Endodermal cell (in vitro differentiated cells): ENCODE measurements at regions not wholly inside any gene's neighbourhood (a gene's known extent, or its start where the extent isn't known, plus 50 kb on each side); places are given as distances from the start of the nearest gene placed in this dataset.

Experiments used
- DNase-seq: peaks from one replicate; pipeline ENCODE4 v3.0.0-alpha.2; 2017
- H3K27ac ChIP-seq: 2 replicates; pipeline ENCODE4 v1.5.1; 2013; ENCODE audit warnings: mild to moderate bottlenecking, low read depth, low read length, moderate library complexity
- H3K27me3 ChIP-seq: 2 replicates; pipeline ENCODE4 v1.6.1; 2013; ENCODE audit warnings: mild to moderate bottlenecking, low read length, moderate library complexity; ENCODE audit not compliant: insufficient read depth, control insufficient read depth, poor library complexity, severe bottlenecking
- H3K36me3 ChIP-seq: 2 replicates; pipeline ENCODE4 v1.7.0; 2013; ENCODE audit warnings: mild to moderate bottlenecking, low read length, moderate library complexity; ENCODE audit not compliant: control insufficient read depth, insufficient read depth
- H3K4me1 ChIP-seq: one replicate; pipeline ENCODE4 v1.7.0; 2013; ENCODE audit warnings: low read length; ENCODE audit not compliant: control insufficient read depth, insufficient read depth
- H3K4me3 ChIP-seq: 2 replicates; pipeline ENCODE4 v1.5.1; 2013; ENCODE audit warnings: mild to moderate bottlenecking, low read length, moderate library complexity
- H3K9ac ChIP-seq: 2 replicates; pipeline ENCODE4 v1.6.1; 2013; ENCODE audit warnings: mild to moderate bottlenecking, low read length, moderate library complexity; ENCODE audit not compliant: poor library complexity, severe bottlenecking; ENCODE audit errors: extremely low read depth
- H3K9me3 ChIP-seq: 2 replicates; pipeline ENCODE4 v1.6.1; 2013; ENCODE audit warnings: mild to moderate bottlenecking, low read length, moderate library complexity; ENCODE audit not compliant: control insufficient read depth
- H3K27ac Mint-ChIP-seq: 2 replicates; pipeline ENCODE4 v1.8.0; 2020; ENCODE audit warnings: mixed read lengths
- H3K27me3 Mint-ChIP-seq: 2 replicates; pipeline ENCODE4 v1.8.0; 2021; ENCODE audit warnings: mild to moderate bottlenecking, mixed read lengths; ENCODE audit not compliant: insufficient read depth
- H3K36me3 Mint-ChIP-seq: 2 replicates; pipeline ENCODE4 v1.8.0; 2020; ENCODE audit warnings: low read depth, mixed read lengths
- H3K4me1 Mint-ChIP-seq: 2 replicates; pipeline ENCODE4 v1.8.0; 2020; ENCODE audit warnings: mixed read lengths
- H3K4me3 Mint-ChIP-seq: 2 replicates; pipeline ENCODE4 v1.8.0; 2020; ENCODE audit warnings: mild to moderate bottlenecking, moderate library complexity, mixed read lengths
- H3K9me3 Mint-ChIP-seq: 2 replicates; pipeline ENCODE4 v1.8.0; 2020; ENCODE audit warnings: mild to moderate bottlenecking, mixed read lengths
- WGBS, 2 experiments: methylation state at CpG; one replicate each; pipeline versions ENCODE4 v1.1.5 to v1.1.7; 2013; ENCODE audit warnings: missing lambda C conversion rate in 2 of 2, mixed read lengths in 1 of 2; ENCODE audit not compliant: insufficient coverage in 1 of 2, insufficient read length in 1 of 2; 5-methylcytosine and 5-hydroxymethylcytosine counted together
- TF ChIP-seq, protein P1 (sequence below): fragments of 200-600 bp; sonication (generic); conservative IDR thresholded peaks from 2 replicates; pipeline ENCODE4 v1.5.0; 2021; ENCODE audit warnings: antibody characterized with exemption, mild to moderate bottlenecking

- H3K4me3 ChIP-seq, result no peak overlapping the region
- Mint-ChIP-seq H3K9me3 (no peaks in the 10 kb centered on the region), H3K36me3 (no peaks in the 10 kb centered on the region), H3K27ac (no peak overlapping the region), H3K4me1 (peaks cover 1% of the 10 kb centered on the region), H3K4me3 (no peak overlapping the region), H3K27me3 (peaks cover 5% of the 10 kb centered on the region)
- no peak overlapping the region for H3K27ac ChIP-seq
- no peak overlapping the region for H3K9ac ChIP-seq
- peaks cover 6% of the 10 kb centered on the region for H3K9me3 ChIP-seq
- H3K27me3 ChIP-seq, result no peaks in the 10 kb centered on the region
- WGBS, 2 experiments, result 80 to 88% methylated on average over 5 of the region's 5 CpGs
- DNase-seq, result no peak
- no peaks in the 10 kb centered on the region for H3K4me1 ChIP-seq
- TF ChIP-seq, protein P1, sequence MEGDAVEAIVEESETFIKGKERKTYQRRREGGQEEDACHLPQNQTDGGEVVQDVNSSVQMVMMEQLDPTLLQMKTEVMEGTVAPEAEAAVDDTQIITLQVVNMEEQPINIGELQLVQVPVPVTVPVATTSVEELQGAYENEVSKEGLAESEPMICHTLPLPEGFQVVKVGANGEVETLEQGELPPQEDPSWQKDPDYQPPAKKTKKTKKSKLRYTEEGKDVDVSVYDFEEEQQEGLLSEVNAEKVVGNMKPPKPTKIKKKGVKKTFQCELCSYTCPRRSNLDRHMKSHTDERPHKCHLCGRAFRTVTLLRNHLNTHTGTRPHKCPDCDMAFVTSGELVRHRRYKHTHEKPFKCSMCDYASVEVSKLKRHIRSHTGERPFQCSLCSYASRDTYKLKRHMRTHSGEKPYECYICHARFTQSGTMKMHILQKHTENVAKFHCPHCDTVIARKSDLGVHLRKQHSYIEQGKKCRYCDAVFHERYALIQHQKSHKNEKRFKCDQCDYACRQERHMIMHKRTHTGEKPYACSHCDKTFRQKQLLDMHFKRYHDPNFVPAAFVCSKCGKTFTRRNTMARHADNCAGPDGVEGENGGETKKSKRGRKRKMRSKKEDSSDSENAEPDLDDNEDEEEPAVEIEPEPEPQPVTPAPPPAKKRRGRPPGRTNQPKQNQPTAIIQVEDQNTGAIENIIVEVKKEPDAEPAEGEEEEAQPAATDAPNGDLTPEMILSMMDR, result no peak
- H3K36me3 ChIP-seq, result no peaks in the 10 kb centered on the region
These were observed 112.0 kb downstream of the NPIPB5 start for GRCh38 chr16:22622703-22623102.

GRCh38 chr16:22623351-22623781 is 112.7 kb downstream of the NPIPB5 start:
- no peak overlapping the region for H3K27ac ChIP-seq
- H3K9ac ChIP-seq, result no peak overlapping the region
- no peaks in the 10 kb centered on the region for H3K9me3 Mint-ChIP-seq
- H3K4me3 ChIP-seq, result no peak overlapping the region
- no peaks in the 10 kb centered on the region for H3K36me3 Mint-ChIP-seq
- H3K4me1 ChIP-seq, result no peaks in the 10 kb centered on the region
- H3K36me3 ChIP-seq, result no peaks in the 10 kb centered on the region
- H3K27me3 ChIP-seq, result no peaks in the 10 kb centered on the region
- peaks cover 1% of the 10 kb centered on the region for H3K4me1 Mint-ChIP-seq
- no peak overlapping the region for H3K4me3 Mint-ChIP-seq
- peaks cover 5% of the 10 kb centered on the region for H3K27me3 Mint-ChIP-seq
- no peak overlapping the region for H3K27ac Mint-ChIP-seq
- H3K9me3 ChIP-seq, result peaks cover 6% of the 10 kb centered on the region
- WGBS, 2 experiments, result 96 to 97% methylated on average over 2 of the region's 2 CpGs
- no peak for DNase-seq
- TF ChIP-seq, protein P1, result no peak

- H3K36me3 ChIP-seq, result no peaks in the 10 kb centered on the region
- Mint-ChIP-seq H3K4me3 (no peak overlapping the region), H3K27me3 (peaks cover 1% of the 10 kb centered on the region), H3K4me1 (peaks cover 1% of the 10 kb centered on the region), H3K27ac (no peak overlapping the region), H3K36me3 (no peaks in the 10 kb centered on the region), H3K9me3 (no peaks in the 10 kb centered on the region)
- DNase-seq, result no peak
- TF ChIP-seq, protein P1, result no peak
- H3K27ac ChIP-seq, result no peak overlapping the region
- H3K4me3 ChIP-seq, result no peak overlapping the region
- no peaks in the 10 kb centered on the region for H3K4me1 ChIP-seq
- H3K9me3 ChIP-seq, result peaks cover 6% of the 10 kb centered on the region
- WGBS, 2 experiments, result 89 to 91% methylated on average over 18 of the region's 18 CpGs
- no peak overlapping the region for H3K9ac ChIP-seq
- H3K27me3 ChIP-seq, result no peaks in the 10 kb centered on the region
These were observed 113.5 kb downstream of the NPIPB5 start for GRCh38 chr16:22624038-22624799.
